Amniotic epithelial cell (primary cell): ENCODE measurements at regions not wholly inside any gene's neighbourhood (a gene's known extent, or its start where the extent isn't known, plus 50 kb on each side); places are given as distances from the start of the nearest gene placed in this dataset.
"Not testable (repeated sequence)": the region's sequence is repeated elsewhere in the genome, so short reads cannot be mapped to it uniquely, and the experiment has no call there.

Source experiments
- DNase-seq: peaks from one replicate; pipeline ENCODE4 v3.0.0-alpha.2; 2010; ENCODE audit warnings: low read depth

GRCh38 chr7:81361769-81362312 is 408.0 kb downstream of the HGF start:
- DNase-seq, result no peak

- no peak for DNase-seq
Measured at GRCh38 chr7:81355911-81356310, 413.9 kb downstream of the HGF start.

DNA sequence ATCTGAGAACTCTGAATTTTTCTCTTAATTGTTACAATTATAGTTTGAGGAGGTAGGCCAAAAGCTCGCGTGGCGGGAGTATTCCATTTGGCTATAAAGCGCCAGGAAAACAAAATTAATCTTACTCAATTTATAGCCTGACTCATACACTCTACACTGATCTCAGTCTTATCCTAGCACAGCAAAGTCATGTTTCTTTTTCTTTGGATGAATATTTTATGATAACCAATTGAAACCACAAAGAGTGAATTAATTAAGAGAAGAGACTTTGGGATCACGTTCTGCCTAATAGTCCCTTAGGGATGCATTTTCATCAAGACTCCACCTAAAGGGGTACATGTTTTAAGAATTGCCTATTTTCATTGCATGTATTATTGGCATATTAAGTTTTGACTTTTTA is 420.8 kb downstream of the HGF start:
- DNase-seq, result no peak

GRCh38 chr7:81339946-81340345 is 421.1 kb upstream of the SEMA3C start:
- no peak for DNase-seq

DNA sequence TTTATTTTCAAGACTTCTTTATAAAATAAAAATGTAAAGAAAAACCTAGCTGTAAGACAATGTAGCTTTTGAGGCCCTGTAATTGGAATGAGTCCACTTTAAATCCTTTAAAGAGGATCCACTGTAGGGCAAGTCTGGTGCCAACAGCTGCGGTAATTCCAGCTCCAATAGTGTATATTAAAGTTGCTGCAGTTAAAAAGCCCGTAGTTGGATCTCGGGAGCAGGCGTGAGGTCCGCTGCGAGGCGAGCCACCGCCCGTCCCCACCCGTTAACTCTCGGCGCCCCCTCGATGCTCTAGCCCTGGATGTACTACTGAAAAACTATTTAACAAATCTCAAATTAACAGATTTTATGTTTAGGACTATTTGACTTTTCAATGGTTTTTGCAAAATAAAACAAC is 414.7 kb upstream of the SEMA3C start:
- no peak for DNase-seq

DNA sequence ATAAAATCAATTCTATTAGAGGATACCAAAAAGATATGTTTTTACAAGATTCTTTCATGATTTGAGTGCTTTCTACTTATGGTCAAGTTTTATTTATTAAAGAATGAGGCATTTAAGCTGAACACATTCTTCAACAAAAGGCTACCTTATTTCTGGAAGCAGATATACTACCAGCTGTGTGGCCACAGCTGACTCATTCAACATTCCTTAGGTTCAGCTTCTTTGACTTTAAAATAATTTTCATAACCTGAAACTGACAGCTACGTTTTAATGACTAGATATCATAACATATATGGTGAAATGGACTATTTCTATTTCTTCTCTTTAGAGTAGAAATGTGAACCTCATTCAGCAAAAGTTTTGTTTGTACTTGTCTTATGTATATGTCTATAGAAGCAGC is 414.2 kb upstream of the SEMA3C start:
- DNase-seq, result peak; percentile 69

GRCh38 chr7:81331061-81332018 is 412.5 kb upstream of the SEMA3C start:
- peak; percentile 86 for DNase-seq

- no peak for DNase-seq
Measured at GRCh38 chr7:81330108-81330507, 411.3 kb upstream of the SEMA3C start.

- peak; percentile 55 for DNase-seq
Measured at GRCh38 chr7:81327468-81328266, 408.8 kb upstream of the SEMA3C start.

DNA sequence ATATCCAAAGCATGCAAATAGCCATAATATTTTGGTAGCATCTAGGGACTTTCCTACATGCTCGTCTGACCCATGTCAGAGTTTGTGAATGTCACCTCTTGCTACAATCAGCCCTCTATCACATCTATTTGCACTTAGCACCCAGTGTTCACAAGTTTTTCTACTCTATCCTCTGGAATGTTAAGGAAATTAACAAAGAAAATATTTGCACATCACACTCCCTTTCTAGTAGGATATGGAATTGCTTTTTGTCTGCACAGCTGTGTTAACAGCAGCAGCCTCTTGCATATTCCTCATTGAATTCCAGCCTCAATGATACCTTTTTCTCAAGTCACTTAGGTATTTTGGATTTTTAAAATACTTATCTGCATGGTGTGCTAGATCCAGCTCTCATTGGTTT is 403.1 kb upstream of the SEMA3C start:
- DNase-seq, result no peak

DNA sequence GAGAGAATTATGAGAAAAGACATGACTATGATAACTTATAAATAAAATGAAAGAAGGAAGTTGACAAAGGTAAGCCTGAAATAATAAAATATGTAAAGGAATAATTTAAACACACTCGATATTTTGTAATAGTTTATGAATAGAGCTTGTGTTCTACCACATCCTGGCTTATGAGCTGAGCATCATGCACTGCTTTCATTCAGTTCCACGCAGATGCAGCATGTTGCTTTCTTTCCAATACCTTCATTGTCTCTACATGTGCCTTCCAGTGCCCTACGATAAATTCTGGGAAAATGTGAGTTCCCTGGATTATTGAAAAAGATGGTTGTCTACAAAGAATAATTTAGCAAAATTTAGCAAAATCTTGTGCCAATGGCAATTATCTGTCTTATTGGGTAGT is 398.9 kb upstream of the SEMA3C start:
- no peak for DNase-seq

DNA sequence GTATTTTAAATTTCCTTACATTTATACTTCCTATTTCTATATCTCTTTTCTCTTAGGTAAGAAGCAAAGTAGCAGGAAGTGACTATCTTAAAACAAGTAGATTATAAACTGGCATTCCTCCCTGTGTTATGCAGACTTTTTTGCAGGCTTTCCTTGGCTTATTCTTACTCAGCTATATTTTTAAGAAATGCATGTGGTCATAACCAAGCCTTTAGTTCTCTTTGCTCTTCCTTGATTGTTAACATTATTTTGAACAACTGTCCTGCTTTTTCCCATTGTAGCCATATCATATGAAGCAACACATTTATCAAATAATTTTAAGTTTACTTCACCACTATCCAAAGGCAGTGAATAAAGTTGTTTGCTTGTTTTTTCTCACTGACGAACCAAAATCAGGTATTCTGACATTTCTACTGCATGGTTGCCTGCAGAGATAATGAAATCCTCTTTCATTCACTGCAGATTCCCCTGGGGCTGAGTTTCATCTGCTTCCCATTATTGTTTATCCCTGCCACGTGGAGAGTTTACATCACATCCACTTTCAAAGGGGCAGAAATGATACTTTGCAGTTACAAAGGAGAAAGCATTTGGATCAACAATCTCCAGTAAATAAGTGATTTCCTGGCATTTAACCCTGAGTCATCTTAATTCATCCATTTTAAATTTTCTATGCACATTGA is 389.9 kb upstream of the SEMA3C start:
- DNase-seq, result no peak

GRCh38 chr7:81301815-81302214 is 383.0 kb upstream of the SEMA3C start:
- DNase-seq, result no peak

- DNase-seq, result peak; percentile 78
Measured at GRCh38 chr7:81300753-81301152, 381.9 kb upstream of the SEMA3C start.

- no peak for DNase-seq
Measured at GRCh38 chr7:81299711-81300110, 380.9 kb upstream of the SEMA3C start.

GRCh38 chr7:81298951-81299666 is 380.3 kb upstream of the SEMA3C start:
- DNase-seq, result peak; percentile 98

DNA sequence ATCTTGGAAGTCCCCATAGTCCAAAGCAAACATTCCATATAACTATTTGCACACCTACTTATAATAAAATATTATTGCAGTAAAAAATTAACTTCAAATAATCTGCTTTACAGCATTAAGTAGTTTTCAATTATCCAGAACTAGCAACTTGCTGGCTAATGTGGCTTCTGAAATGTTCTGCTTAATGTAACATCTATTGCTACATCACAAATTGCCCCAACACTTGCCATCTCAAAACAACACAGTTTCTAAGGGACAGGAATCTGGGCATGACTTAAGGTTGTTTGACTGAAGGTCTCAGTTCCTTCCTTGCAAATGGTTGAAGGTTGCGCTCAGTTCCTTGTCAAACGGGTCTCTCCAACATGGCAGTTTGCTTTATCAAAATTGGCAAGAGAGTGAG is 378.5 kb upstream of the SEMA3C start:
- DNase-seq, result peak; percentile 54

DNA sequence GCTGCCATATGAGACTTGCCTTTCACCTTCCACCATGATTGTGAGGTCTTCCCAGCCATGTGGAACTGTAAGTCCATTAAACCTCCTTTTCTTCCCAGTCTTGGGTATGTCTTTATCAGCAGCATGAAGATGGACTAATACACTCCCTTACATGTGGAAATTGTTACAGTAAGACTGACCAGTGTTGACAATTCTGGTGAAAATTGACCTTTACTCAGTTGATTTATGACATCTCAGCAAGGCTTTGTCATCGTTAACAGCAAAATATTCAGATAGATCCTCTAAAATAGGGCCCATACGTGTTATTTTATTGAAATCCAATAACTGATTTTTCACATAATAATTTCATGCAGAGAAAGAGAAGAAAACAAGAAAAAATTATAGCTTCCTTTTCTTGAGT is 377.9 kb upstream of the SEMA3C start:
- no peak for DNase-seq

- no peak for DNase-seq
Measured at GRCh38 chr7:81294897-81295515, 376.2 kb upstream of the SEMA3C start.

GRCh38 chr7:81293806-81294205 is 375.0 kb upstream of the SEMA3C start:
- no peak for DNase-seq

- not testable (repeated sequence) for DNase-seq
Measured at GRCh38 chr7:81286754-81287153, 367.9 kb upstream of the SEMA3C start.
